ENCODE measurements at regions not wholly inside any gene's neighbourhood (a gene's known extent, or its start where the extent isn't known, plus 50 kb on each side); places are given as distances from the start of the nearest gene placed in this dataset.

DNA sequence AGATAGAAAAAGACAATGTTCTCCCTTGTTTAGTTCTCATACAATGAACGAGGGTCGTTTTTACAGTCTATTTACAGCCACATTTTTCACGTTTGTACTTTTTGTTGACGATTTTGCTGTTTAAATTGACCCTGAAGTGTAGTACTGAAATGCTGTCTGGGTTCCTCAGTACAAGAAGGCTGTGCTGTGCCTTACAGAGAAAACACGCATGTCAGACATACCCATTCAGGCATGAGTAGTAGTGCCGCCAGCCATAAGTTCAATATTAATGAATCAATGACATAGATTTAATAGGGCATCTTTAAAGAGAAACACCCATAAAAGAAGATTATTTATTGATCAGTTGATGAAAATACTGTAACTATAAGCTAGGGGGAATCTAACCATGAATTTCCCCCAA lies 459.8 kb upstream of the EPHA5 start:
- CTCF ChIA-PET, result no interaction called here
- POLR2A ChIA-PET, result no interaction called here
- H3K36me3 ChIP-seq (ENCODE audit: control insufficient read depth, insufficient read depth, low read length), result no peaks in the 10 kb centered on the region
- H3K4me1 ChIP-seq (ENCODE audit: control insufficient read depth, insufficient read depth, low read length), result no peaks in the 10 kb centered on the region
- no peaks in the 10 kb centered on the region for H3K27me3 ChIP-seq (ENCODE audit: control insufficient read depth, insufficient read depth, low read length)
- no TSS peak for BruUV-seq (replicated peaks)
- no peak overlapping the region for H3K27ac ChIP-seq (ENCODE audit: low read length)
- no peaks in the 10 kb centered on the region for H3K9me3 ChIP-seq (ENCODE audit: control insufficient read depth, insufficient read depth, low read depth, low read length)
- TF ChIP-seq SIN3A (IDR thresholded peaks at IDR 0.05; ENCODE audit: borderline replicate concordance, insufficient read depth, low read depth, low read length) (no peak), TCF7L2 (IDR thresholded peaks at IDR 0.05; ENCODE audit: low read depth, low read length) (no peak), POLR2AphosphoS5 (IDR thresholded peaks at IDR 0.05; ENCODE audit: low read depth, low read length) (no peak)
- TF ChIP-seq, protein P1, sequence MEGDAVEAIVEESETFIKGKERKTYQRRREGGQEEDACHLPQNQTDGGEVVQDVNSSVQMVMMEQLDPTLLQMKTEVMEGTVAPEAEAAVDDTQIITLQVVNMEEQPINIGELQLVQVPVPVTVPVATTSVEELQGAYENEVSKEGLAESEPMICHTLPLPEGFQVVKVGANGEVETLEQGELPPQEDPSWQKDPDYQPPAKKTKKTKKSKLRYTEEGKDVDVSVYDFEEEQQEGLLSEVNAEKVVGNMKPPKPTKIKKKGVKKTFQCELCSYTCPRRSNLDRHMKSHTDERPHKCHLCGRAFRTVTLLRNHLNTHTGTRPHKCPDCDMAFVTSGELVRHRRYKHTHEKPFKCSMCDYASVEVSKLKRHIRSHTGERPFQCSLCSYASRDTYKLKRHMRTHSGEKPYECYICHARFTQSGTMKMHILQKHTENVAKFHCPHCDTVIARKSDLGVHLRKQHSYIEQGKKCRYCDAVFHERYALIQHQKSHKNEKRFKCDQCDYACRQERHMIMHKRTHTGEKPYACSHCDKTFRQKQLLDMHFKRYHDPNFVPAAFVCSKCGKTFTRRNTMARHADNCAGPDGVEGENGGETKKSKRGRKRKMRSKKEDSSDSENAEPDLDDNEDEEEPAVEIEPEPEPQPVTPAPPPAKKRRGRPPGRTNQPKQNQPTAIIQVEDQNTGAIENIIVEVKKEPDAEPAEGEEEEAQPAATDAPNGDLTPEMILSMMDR (IDR thresholded peaks at IDR 0.05), result no peak
- TF ChIP-seq, protein P2, sequence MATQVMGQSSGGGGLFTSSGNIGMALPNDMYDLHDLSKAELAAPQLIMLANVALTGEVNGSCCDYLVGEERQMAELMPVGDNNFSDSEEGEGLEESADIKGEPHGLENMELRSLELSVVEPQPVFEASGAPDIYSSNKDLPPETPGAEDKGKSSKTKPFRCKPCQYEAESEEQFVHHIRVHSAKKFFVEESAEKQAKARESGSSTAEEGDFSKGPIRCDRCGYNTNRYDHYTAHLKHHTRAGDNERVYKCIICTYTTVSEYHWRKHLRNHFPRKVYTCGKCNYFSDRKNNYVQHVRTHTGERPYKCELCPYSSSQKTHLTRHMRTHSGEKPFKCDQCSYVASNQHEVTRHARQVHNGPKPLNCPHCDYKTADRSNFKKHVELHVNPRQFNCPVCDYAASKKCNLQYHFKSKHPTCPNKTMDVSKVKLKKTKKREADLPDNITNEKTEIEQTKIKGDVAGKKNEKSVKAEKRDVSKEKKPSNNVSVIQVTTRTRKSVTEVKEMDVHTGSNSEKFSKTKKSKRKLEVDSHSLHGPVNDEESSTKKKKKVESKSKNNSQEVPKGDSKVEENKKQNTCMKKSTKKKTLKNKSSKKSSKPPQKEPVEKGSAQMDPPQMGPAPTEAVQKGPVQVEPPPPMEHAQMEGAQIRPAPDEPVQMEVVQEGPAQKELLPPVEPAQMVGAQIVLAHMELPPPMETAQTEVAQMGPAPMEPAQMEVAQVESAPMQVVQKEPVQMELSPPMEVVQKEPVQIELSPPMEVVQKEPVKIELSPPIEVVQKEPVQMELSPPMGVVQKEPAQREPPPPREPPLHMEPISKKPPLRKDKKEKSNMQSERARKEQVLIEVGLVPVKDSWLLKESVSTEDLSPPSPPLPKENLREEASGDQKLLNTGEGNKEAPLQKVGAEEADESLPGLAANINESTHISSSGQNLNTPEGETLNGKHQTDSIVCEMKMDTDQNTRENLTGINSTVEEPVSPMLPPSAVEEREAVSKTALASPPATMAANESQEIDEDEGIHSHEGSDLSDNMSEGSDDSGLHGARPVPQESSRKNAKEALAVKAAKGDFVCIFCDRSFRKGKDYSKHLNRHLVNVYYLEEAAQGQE (IDR thresholded peaks at IDR 0.05; ENCODE audit: insufficient read depth in 1 of 2, low read depth in 2 of 2, low read length in 1 of 2), result no peak
- ATAC-seq, result no peak
- H3K4me3 ChIP-seq (ENCODE audit: low read depth in 2 of 2, low read length in 2 of 2), result no peak overlapping the region
- DNase-seq (ENCODE audit: low read depth, low spot score), result no peak
- intact Hi-C loops (cut with micrococcal nuclease; ENCODE audit: unreplicated experiment), result no loop called here
- in situ Hi-C loops (cut with HindIII; ENCODE audit: low pct_unique_long_range_greater_than_20kb, low sequenced_read_pairs), result no loop called here

DNA sequence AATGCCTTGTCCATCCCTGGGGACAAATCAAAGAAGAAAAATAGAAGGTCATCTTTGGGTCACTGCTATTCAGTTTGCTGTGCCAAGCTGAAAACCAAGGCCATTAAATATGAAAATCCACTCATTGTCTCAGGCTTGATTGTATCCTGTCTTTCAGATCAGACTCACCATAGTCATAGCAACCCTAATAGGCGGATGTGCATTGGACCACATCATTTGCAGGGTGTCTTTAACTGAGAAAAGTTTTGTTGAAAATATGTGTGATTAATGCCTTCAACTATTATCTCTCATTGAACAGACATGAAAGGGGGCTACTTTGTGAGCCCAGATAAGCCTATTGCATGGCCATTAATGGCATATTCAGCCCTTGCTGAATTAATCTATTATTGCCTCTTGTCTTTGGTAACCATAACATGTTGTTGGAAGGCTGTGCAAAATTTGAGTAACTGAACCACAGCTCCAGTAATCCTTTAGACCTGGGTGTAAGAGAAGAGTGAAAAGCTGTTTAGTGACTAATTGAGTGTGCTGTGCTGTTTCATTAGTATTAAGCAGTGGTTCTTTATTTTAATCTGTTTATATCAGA lies 453.6 kb upstream of the EPHA5 start:
- BruUV-seq (replicated peaks), result no TSS peak
- Histone ChIP-seq H3K9me3 (ENCODE audit: control insufficient read depth, insufficient read depth, low read depth, low read length) (no peaks in the 10 kb centered on the region), H3K4me1 (ENCODE audit: control insufficient read depth, insufficient read depth, low read length) (no peaks in the 10 kb centered on the region), H3K27ac (ENCODE audit: low read length) (no peak overlapping the region), H3K36me3 (ENCODE audit: control insufficient read depth, insufficient read depth, low read length) (no peaks in the 10 kb centered on the region), H3K27me3 (ENCODE audit: control insufficient read depth, insufficient read depth, low read length) (no peaks in the 10 kb centered on the region), H3K4me3 (ENCODE audit: low read depth in 2 of 2, low read length in 2 of 2) (no peak overlapping the region)
- in situ Hi-C loops (cut with HindIII; ENCODE audit: low pct_unique_long_range_greater_than_20kb, low sequenced_read_pairs) (no loop called here), intact Hi-C loops (cut with micrococcal nuclease; ENCODE audit: unreplicated experiment) (no loop called here)
- DNase-seq (ENCODE audit: low read depth, low spot score) (no peak), ATAC-seq (no peak)
- POLR2A ChIA-PET, result no interaction called here
- TF ChIP-seq, protein P1 (IDR thresholded peaks at IDR 0.05), result no peak
- no peak for TF ChIP-seq POLR2AphosphoS5 (IDR thresholded peaks at IDR 0.05; ENCODE audit: low read depth, low read length)
- TF ChIP-seq TCF7L2 (IDR thresholded peaks at IDR 0.05; ENCODE audit: low read depth, low read length), result no peak
- no peak for TF ChIP-seq SIN3A (IDR thresholded peaks at IDR 0.05; ENCODE audit: borderline replicate concordance, insufficient read depth, low read depth, low read length)
- TF ChIP-seq, protein P2 (IDR thresholded peaks at IDR 0.05; ENCODE audit: insufficient read depth in 1 of 2, low read depth in 2 of 2, low read length in 1 of 2), result no peak
- CTCF ChIA-PET, result no interaction called here

All from Panc1 (cell line).